Activated T-helper 17 cell treated with anti-CD3 and anti-CD28 coated beads, Interleukin-2, amount 50 U/mL, for 72 hours (primary cell): ENCODE measurements at regions not wholly inside any gene's neighbourhood (a gene's known extent, or its start where the extent isn't known, plus 50 kb on each side); places are given as distances from the start of the nearest gene placed in this dataset.
"Not testable (repeated sequence)": the region's sequence is repeated elsewhere in the genome, so short reads cannot be mapped to it uniquely, and the experiment has no call there.

ENCODE experiments used
- ATAC-seq: fragments of 150-1000 bp; cut with Tn5 transposase; replicated peaks from 2 replicates; pipeline ENCODE4 v1.10.0; 2021; ENCODE audit warnings: mild to moderate bottlenecking, moderate library complexity
- H3K27ac Mint-ChIP-seq: one replicate; pipeline ENCODE4 v1.8.0; 2022; ENCODE audit warnings: mixed read lengths
- H3K27me3 Mint-ChIP-seq: one replicate; pipeline ENCODE4 v1.8.0; 2022; ENCODE audit warnings: mixed read lengths
- H3K36me3 Mint-ChIP-seq: one replicate; pipeline ENCODE4 v1.8.0; 2022; ENCODE audit warnings: low read depth, mild to moderate bottlenecking, mixed read lengths
- H3K4me1 Mint-ChIP-seq: one replicate; pipeline ENCODE4 v1.8.0; 2022; ENCODE audit warnings: mixed read lengths
- H3K4me3 Mint-ChIP-seq: one replicate; pipeline ENCODE4 v1.8.0; 2022; ENCODE audit warnings: mild to moderate bottlenecking, mixed read lengths
- H3K9me3 Mint-ChIP-seq: one replicate; pipeline ENCODE4 v1.8.0; 2022; ENCODE audit warnings: mixed read lengths

DNA sequence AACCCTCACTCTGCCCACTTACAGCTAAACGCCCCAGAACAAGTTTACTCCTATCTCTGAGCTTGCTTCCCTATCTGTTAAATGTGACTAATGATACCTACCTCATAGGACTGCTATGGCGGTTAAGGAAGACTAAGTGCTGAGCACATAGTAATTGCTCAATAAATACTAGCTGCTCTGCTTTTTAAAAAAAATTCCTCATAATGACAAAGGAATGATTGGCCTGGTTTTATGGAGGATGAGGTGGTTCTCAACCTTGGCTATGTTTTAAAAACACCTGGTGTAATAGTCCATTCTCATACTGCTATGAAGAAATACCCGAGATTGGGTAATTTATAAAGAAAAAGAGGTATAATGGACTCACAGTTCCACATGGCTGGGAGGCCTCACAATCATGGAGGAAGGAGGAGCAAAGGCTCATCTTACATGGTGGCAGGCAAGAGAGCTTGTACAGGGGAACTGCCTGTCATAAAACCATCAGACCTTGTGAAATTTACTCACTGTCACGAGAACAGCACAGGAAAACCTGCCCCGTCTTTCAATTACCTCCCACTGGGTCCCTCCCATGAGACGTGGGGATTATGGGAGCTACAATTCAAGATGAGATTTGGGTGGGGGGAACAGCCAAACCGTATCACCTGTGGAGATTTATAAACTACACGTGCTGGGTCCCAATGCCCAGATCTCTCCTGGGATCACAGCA lies 127.2 kb upstream of the SYT13 start:
- no peak overlapping the region for H3K27ac Mint-ChIP-seq
- no peaks in the 10 kb centered on the region for H3K4me1 Mint-ChIP-seq
- no peak overlapping the region for H3K4me3 Mint-ChIP-seq
- peaks cover 32% of the 10 kb centered on the region for H3K27me3 Mint-ChIP-seq
- no peaks in the 10 kb centered on the region for H3K36me3 Mint-ChIP-seq
- ATAC-seq, result no peak
- H3K9me3 Mint-ChIP-seq, result no peaks in the 10 kb centered on the region

DNA sequence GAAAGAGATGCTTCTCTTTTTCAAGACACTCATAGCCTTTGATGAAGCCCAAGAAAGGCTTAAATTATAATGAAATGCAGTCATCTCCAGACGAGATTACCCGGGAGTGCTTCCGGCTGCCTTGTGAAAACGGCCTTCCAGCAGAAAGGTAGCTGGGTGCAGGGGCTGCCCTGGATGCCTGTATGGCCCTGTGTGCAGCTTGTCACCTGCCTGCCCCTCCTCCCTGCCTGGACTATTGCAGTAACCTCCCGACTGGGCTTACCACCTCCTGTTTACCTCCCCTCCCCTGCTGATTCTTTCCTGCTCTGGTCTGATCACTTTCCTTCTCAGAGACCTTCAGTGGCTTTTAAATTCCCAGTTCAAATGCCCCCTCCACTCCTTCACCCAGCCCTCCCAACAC lies 126.4 kb upstream of the SYT13 start:
- H3K4me1 Mint-ChIP-seq, result no peaks in the 10 kb centered on the region
- no peaks in the 10 kb centered on the region for H3K36me3 Mint-ChIP-seq
- no peak for ATAC-seq
- peaks cover 39% of the 10 kb centered on the region for H3K27me3 Mint-ChIP-seq
- H3K4me3 Mint-ChIP-seq, result no peak overlapping the region
- H3K9me3 Mint-ChIP-seq, result no peaks in the 10 kb centered on the region
- no peak overlapping the region for H3K27ac Mint-ChIP-seq

DNA sequence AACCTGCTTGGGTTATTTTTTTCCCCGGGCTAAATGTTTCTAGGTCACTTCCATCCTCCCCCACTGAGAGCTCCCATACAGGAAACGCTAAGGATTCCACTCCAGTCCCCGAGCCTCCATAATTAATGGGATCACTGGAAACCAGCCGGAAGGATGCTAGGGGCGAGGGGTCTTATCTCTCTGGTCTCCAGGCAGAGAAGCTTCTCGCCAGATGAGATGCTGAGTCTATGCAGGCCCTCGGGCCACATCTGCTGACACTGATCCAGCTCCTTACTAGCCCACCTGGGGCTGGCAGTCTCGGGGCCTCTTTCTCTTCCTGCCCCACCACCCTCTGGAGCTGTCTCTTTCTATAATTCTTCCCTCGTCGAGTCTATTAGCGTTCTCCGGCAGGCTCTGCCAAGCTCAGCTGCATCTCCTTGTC lies 125.9 kb upstream of the SYT13 start:
- Mint-ChIP-seq H3K4me3 (no peak overlapping the region), H3K36me3 (no peaks in the 10 kb centered on the region), H3K27me3 (peaks cover 41% of the 10 kb centered on the region), H3K4me1 (no peaks in the 10 kb centered on the region), H3K9me3 (no peaks in the 10 kb centered on the region), H3K27ac (no peak overlapping the region)
- no peak for ATAC-seq

DNA sequence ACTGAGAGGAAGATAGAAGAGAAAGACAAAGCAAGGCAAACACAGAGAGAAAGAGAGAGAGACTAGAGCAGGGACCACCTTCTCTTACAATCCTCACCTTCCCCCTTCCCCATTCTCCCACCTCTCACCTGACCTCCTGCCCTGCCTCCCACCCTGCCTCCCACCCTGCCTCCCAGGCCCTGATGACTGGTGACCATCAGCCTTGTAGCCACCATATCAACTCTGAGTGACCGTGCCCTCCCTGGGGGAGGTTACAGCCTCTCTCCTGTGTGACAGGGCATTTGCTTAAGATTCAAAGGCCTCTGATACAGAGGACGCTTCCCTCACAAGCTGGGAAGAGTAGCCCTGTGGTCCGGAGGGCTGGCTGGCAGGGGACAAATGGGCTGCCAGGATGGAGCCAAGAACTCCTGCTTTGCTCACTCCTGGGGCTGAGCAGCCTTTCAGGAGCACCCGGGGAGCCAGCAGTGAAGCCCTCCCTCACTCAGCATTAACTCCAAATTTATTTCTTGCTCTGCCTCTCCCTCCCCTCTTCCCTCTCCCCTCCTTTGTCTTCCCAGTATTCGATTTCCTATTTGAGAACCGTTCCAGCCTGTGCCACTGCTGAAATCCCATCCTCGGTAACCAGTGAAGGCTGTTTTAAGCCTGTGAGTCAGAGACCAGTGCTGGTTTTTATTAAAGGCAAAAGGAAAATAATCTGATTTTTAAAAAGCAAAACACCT lies 125.2 kb upstream of the SYT13 start:
- Mint-ChIP-seq H3K4me3 (no peak overlapping the region), H3K4me1 (no peaks in the 10 kb centered on the region), H3K27me3 (peaks cover 41% of the 10 kb centered on the region), H3K27ac (no peak overlapping the region), H3K36me3 (no peaks in the 10 kb centered on the region), H3K9me3 (no peaks in the 10 kb centered on the region)
- ATAC-seq, result no peak

DNA sequence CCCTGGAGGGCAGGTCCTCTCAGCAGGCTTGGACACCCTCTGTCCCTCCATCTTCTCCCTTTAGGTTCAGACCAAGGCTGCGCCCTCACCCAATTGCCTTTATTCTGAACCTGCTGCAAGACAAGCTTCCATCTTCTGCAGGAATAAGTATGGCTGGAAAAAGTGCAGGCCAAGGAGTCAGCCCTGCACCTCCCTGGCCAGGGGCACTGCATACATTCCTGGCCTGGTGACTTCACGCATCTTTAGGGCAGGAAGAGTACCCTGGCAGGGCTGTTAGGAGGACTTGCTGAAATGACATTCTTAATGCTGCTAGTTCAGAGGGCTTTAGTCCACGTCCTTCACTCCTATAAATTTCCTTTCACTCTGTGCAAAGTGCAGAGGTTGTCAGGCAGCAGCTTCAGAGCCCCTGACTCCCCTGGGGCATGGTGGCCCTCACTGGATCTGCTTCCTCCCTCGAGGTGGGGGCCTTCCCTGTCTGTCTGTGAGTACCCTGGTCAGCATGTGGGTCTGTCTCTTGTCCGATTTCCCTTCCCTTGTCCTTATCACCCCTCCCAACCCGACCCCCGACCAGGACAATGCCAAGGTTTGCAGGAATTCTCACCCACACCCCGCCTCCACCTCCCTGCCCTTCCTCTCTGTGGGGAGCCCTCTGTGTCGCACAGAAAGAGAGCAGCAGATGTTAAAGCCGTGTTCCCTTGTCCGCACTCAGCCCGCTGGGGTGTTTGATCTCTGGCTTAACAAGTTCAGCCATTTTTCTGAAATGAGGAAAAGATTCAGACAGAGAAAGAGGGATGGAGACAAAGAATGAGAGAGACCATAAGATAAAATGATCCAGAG lies 124.5 kb upstream of the SYT13 start:
- H3K4me1 Mint-ChIP-seq, result no peaks in the 10 kb centered on the region
- H3K27ac Mint-ChIP-seq, result no peak overlapping the region
- no peaks in the 10 kb centered on the region for H3K9me3 Mint-ChIP-seq
- H3K27me3 Mint-ChIP-seq, result peaks cover 41% of the 10 kb centered on the region
- no peak for ATAC-seq
- H3K4me3 Mint-ChIP-seq, result no peak overlapping the region
- H3K36me3 Mint-ChIP-seq, result no peaks in the 10 kb centered on the region

DNA sequence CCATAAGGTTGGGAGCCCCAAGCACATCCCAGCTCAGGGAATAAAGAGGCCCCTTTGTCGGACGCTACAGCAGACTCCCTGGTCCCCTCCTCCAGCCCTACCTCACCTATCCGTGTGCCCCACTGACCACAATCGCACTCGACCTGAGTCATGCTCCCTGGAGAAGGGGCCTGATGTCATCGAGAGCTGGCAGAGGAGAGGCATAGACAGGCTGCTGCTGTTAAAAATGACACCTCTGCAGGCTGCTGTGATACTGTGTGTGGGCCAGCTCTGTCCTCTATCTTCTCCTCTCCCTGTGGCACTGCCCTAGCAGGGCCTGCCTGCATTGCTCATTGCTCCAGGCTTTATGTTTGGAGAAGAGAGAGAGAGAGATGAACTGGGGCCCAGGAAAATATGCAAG lies 123.4 kb upstream of the SYT13 start:
- no peaks in the 10 kb centered on the region for H3K36me3 Mint-ChIP-seq
- H3K27ac Mint-ChIP-seq, result no peak overlapping the region
- no peaks in the 10 kb centered on the region for H3K4me1 Mint-ChIP-seq
- H3K9me3 Mint-ChIP-seq, result no peaks in the 10 kb centered on the region
- no peak overlapping the region for H3K4me3 Mint-ChIP-seq
- no peak for ATAC-seq
- peaks cover 45% of the 10 kb centered on the region for H3K27me3 Mint-ChIP-seq

DNA sequence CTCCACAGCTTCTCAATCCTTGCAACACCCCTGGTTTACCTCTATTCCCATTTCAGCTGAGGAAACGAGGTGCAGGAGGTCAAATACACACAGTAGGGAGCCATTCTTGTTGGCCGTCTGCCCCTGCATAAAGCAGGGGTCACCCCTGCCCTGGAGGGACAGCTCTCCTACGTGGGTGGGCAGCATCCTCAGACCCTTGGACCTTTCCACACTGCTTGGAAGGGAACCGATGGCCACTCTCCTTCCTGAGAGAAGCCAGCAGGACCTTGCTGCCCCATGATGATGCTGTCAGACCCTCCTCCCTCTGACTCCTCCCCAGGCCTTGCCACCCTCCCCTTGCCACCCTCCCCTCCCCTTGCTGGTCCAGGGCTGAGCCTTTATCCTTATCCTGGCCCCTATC lies 121.1 kb upstream of the SYT13 start:
- Mint-ChIP-seq H3K4me1 (no peaks in the 10 kb centered on the region), H3K27ac (no peak overlapping the region), H3K4me3 (no peak overlapping the region), H3K27me3 (peaks cover 40% of the 10 kb centered on the region), H3K36me3 (no peaks in the 10 kb centered on the region), H3K9me3 (no peaks in the 10 kb centered on the region)
- ATAC-seq, result no peak

DNA sequence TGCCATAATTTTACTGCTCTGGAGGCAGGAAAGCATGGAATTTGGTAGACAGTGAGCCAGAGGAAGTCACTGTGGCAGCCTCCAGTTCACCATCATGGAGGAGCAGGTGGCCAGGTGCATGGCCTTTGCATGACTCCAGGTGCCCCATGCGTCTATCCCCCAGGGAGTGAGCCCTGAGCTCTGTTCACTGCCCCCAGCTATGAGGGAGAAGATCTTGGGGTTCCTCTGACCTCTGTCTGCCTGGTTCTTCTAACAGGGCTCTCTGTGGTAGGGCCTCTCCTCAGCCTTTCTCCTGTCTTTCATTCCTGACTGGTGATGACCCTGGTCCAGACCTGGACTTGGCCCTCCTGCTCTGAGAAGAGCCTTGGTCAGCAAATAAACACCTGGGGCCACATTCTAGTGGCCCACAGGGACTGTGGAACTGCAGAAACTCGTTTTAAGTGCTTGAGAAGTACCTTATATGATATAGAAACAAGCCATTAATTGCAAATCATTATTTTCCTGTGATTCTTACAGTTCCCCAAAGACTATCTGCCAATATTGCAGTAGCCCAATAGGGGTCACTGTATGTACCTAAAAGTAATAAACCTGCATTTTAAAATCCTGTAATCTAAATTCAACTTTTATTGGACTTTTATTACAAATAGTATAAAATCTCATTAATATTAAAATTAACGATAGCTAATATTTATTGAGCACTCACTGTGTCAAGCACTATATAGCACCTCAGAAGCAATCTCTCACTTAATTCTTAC lies 120.0 kb upstream of the SYT13 start:
- Mint-ChIP-seq H3K27me3 (peaks cover 33% of the 10 kb centered on the region), H3K27ac (no peak overlapping the region), H3K4me1 (no peaks in the 10 kb centered on the region), H3K9me3 (no peaks in the 10 kb centered on the region), H3K36me3 (no peaks in the 10 kb centered on the region), H3K4me3 (no peak overlapping the region)
- ATAC-seq, result no peak

DNA sequence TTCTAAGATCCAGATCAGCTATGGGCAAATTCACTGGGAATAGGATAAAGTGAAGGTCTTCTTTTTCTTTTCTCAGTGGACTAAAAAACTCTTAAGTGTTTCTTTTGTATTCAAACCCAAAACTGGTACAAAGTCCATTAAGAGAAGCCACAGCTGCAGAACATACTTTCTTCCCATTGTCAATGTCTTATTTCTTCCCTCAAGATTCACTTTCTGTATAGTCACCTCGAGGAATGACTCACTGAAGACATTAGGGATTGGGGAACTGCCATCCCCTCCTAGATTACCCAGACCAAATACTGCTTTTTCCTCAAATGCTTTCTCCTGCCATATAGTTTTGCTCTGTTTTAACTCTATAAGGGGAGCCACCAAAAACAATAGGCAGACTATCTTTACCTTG lies 117.4 kb upstream of the SYT13 start:
- not testable (repeated sequence) for H3K27ac Mint-ChIP-seq, H3K9me3 Mint-ChIP-seq, H3K4me3 Mint-ChIP-seq, ATAC-seq, H3K4me1 Mint-ChIP-seq, H3K36me3 Mint-ChIP-seq
- H3K27me3 Mint-ChIP-seq, result peaks cover 24% of the 10 kb centered on the region

DNA sequence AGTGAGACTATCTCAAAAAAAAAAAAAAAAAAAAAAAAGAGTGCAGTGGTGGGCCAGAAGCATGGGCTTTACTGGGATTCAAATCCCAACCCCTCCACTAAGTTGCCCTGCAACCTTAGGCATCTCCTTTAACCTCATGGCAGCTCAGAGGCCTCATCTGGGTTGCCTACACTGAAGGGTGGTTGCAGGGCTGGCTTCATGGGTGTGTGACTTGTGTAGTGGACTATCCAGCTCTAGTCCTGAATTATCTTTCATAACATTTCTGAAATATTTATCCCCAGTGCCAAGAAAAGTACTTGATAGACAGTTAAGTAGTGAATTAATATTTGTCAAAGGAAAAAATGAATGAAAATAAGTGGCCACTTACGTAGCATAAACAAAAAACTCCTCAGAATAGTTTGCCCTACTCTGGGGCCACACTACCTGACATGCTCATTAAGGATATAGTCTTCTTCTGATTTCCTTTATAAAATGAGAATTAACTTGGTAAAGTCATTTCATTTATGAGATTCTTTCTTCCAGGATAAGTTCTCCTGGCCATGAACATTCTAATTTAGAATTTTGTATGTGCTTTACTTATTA lies 116.0 kb upstream of the SYT13 start:
- Mint-ChIP-seq H3K36me3 (no peaks in the 10 kb centered on the region), H3K27ac (no peak overlapping the region), H3K4me1 (no peaks in the 10 kb centered on the region), H3K4me3 (no peak overlapping the region), H3K9me3 (no peaks in the 10 kb centered on the region), H3K27me3 (peaks cover 15% of the 10 kb centered on the region)
- no peak for ATAC-seq

DNA sequence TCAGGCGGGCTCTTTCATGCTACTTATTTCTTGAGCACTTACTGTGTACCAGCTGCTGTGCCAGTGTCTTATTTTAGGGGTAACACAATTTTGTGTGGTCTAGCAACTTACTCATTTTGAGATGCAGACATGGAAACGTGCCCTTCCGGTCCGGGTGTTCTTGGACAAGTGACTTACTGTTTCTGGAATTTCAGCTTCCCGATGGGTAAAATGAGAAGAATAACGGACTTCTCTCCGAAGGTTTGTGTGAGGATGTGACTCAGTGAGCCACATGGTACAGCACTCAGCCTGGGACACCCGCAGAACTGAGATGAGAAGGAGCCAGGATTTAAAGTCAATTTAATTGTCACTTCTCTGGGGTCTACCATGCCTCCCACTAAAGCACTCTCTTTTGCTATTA lies 114.5 kb upstream of the SYT13 start:
- peaks cover 18% of the 10 kb centered on the region for H3K27me3 Mint-ChIP-seq
- H3K4me3 Mint-ChIP-seq, result no peak overlapping the region
- no peaks in the 10 kb centered on the region for H3K9me3 Mint-ChIP-seq
- no peak overlapping the region for H3K27ac Mint-ChIP-seq
- H3K36me3 Mint-ChIP-seq, result no peaks in the 10 kb centered on the region
- ATAC-seq, result no peak
- no peaks in the 10 kb centered on the region for H3K4me1 Mint-ChIP-seq

DNA sequence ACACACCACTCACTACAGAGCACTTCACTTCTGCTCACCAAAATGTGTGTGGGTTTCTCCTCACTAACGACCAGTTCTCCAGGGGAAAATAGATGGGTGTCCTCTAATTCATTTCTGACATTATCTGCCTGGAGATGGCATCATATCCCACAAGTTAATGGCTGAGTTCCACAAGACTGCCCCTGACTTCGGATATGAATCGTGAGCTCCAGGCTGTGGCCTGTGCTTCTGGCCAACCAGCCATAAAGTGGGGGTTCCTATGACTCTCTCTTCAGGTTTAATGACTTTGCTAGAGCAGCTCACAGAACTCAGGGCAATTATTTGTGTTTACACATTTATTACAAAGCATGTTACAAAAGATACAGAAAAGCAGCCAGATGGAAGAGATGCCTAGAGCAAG lies 113.0 kb upstream of the SYT13 start:
- Mint-ChIP-seq H3K27ac (no peak overlapping the region), H3K4me1 (no peaks in the 10 kb centered on the region), H3K27me3 (peaks cover 10% of the 10 kb centered on the region), H3K36me3 (no peaks in the 10 kb centered on the region), H3K4me3 (no peak overlapping the region), H3K9me3 (no peaks in the 10 kb centered on the region)
- no peak for ATAC-seq

DNA sequence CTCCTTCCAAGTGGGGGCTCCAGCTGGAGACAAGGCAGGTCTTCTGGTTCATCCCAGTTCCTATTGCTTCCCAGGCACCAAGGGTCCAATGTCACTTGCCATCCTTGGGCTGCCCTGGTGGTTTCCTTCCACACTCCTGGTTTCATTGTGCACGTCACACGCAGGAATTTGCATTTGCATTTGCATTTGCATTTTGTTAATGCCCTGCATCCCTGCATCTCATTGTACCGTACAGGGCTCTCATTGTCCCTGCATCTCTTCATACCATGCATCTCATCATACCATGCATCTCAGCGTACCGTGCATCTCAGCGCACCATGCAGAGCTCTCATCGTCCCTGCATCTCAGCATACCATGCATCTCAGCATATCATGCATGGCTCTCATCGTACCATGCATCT lies 112.2 kb upstream of the SYT13 start:
- H3K36me3 Mint-ChIP-seq, result no peaks in the 10 kb centered on the region
- no peak overlapping the region for H3K27ac Mint-ChIP-seq
- ATAC-seq, result no peak
- peaks cover 6% of the 10 kb centered on the region for H3K27me3 Mint-ChIP-seq
- no peaks in the 10 kb centered on the region for H3K9me3 Mint-ChIP-seq
- H3K4me1 Mint-ChIP-seq, result no peaks in the 10 kb centered on the region
- no peak overlapping the region for H3K4me3 Mint-ChIP-seq

DNA sequence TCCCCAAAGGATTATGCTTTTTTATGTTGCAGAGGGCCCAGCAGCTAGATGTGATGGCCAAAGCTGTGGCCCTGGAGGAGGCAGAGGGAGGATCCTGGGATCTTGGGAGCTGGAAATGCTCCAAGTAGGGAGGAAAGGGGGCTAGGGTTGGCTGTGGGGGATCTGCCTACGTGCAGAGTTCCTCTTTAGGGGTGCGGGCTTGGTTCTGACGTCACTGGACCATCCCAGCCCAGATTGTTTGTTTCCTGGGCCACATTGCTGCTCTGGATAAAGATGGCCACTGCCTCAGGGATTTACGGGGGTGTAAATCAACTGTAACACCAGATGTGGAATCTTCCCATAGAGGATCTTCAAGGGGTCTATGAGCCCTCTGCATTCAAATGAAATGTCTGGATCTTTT lies 110.3 kb upstream of the SYT13 start:
- Mint-ChIP-seq H3K4me3 (no peak overlapping the region), H3K27ac (no peak overlapping the region), H3K4me1 (no peaks in the 10 kb centered on the region), H3K36me3 (no peaks in the 10 kb centered on the region), H3K9me3 (no peaks in the 10 kb centered on the region), H3K27me3 (peaks cover 6% of the 10 kb centered on the region)
- ATAC-seq, result no peak
